GM19099 (cell line): ENCODE measurements at regions not wholly inside any gene's neighbourhood (a gene's known extent, or its start where the extent isn't known, plus 50 kb on each side); places are given as distances from the start of the nearest gene placed in this dataset.

Experiments
- POLR2A ChIP-seq: IDR thresholded peaks from 3 replicates; pipeline ENCODE4 v1.6.1; 2011; ENCODE audit warnings: low read depth; ENCODE audit not compliant: insufficient read length; ENCODE audit errors: extremely low read depth

DNA sequence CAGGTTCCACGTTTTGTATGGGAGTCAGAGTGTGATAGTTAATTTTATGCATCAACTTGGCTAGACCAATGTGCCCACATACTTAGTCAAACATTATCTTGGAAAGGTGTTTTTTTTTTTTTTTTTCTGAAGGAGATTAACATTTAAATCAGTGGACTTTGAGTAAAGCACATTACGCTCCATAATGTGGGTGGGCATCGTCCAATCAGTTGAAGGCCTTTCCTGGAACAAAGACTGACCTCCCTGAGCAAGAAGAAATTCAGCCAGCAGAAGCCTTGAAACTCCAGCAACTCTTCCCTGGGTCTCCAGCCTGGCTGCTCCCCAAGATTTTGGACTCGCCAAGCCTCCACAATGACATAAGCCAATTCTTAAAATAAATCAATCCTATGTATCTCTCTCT lies 711.4 kb downstream of the MTRR start:
- no peak for TF ChIP-seq POLR2A

GRCh38 chr5:8581047-8581446 lies 712.1 kb downstream of the MTRR start:
- no peak for TF ChIP-seq POLR2A

GRCh38 chr5:8585230-8586018 lies 716.5 kb downstream of the MTRR start:
- no peak for TF ChIP-seq POLR2A

- TF ChIP-seq POLR2A: no peak
These were observed 722.0 kb downstream of the MTRR start for GRCh38 chr5:8590959-8591358.

DNA sequence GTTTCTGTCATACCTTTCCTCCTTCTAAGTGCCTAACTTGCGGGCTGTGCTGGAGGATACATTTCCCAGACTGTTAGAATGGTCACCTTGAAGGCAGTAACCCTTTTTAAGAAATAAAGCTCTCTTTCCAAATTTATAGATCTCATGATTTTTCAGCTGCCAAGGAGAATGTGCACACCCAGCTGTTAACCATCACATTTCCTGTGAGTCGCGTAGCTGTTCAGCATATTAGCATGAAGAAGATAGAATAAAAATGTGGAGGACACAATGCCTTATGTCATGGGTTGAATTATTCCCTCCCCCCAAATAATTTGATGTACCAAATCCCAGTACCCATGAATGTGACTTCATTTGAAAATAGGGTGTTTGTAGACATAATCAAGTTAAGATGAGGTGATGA lies 729.4 kb downstream of the MTRR start:
- TF ChIP-seq POLR2A: no peak

GRCh38 chr5:8598996-8599395 lies 730.0 kb downstream of the MTRR start:
- TF ChIP-seq POLR2A: no peak

DNA sequence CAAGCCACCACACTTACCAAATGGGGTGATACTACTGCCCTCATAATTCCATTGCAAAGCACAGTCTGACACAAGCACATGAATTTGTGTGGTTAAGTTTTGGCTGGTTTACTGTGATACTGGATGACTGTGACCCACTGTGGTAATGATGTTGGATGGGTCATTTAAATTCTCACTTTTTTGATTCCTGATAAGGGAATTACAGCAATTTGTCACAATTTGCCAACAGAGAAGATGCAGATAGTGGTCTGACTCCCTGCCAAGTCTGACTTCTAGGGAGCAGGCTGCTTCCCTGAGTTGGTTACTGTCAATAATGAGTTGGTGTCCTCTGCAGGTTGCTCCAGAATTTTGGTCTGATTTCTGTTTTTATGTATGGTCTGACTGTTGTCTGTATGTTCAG lies 731.9 kb downstream of the MTRR start:
- no peak for TF ChIP-seq POLR2A

DNA sequence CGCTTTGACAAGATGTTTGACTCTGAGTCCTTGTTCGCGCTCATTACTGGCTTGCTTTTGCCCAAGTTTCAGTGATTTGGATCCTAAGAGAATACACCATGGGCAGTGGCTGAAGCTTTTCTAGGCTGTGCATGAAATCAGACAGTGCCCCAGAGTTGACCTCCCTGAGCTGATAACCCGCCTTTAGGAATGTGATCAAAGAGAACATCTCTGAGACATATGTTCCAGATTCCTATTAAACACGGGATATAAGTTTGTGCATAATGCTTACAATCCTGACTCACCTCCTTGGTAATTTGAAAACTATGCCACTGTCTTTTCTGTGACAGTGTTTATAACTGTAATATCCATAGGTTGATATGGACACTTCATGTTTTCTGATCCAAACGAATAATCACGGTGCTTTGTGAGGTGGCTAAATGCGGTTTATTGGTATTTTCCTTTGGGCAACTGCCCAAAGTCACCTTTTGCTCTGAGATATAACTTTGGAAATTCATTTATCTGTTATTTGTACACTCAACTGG lies 732.9 kb downstream of the MTRR start:
- no peak for TF ChIP-seq POLR2A

- no peak for TF ChIP-seq POLR2A
These were observed 737.3 kb downstream of the MTRR start for GRCh38 chr5:8606231-8606630.

GRCh38 chr5:8611067-8611466 lies 742.1 kb downstream of the MTRR start:
- TF ChIP-seq POLR2A: no peak

DNA sequence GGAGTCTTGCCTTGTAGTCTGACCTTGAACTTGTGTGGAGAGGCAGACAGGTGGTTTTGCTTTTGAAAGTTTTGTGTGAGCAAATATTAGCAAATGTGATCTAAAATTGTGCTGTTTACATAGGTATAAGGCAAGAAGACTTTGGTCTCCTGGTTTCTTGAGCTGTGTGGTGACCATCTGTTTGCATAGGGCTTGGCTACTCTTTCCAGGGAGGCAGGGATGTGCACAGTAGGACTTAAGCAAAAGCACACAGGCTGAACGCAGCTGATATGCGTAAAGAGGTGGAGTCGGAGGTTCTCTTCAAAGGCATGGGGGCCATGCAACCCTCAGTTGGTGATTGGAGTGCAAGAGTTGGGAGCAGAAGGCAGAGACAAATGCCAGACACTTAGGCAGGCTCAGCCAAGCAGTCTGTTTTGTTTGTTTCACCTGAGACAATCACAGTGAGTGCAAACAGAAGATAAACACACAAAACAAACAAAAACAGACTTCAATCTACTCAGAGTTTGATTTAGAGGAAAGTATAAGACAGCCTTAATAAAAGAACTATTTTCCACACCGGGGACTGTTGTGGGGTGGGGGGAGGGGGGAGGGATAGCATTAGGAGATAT lies 744.2 kb downstream of the MTRR start:
- no peak for TF ChIP-seq POLR2A

DNA sequence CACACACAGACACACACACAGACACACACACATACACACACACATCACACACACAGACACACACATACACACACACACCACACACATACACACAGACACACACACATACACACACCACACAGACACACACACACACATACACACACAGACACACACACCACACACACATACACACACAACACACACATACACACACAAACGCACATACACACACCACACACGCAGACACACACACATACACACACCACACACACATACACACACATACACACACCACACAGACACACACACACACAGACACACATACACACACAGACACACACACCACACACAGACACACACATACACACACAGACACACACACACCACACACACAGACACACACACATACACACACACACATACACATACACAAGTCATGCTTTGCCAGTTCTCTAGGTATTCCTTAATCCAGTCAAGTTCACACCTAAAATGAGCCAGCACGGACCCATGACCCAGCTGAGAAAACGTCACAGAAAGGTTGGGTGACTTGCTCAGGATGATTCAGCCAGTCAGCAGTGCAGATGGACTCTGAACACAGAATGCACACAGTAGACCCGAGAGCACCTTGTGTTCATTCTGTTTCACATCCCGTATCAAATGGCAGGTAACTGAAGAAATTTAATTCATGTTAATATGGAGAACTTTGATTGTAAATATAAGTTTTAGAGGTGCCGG lies 746.4 kb downstream of the MTRR start:
- no peak for TF ChIP-seq POLR2A

DNA sequence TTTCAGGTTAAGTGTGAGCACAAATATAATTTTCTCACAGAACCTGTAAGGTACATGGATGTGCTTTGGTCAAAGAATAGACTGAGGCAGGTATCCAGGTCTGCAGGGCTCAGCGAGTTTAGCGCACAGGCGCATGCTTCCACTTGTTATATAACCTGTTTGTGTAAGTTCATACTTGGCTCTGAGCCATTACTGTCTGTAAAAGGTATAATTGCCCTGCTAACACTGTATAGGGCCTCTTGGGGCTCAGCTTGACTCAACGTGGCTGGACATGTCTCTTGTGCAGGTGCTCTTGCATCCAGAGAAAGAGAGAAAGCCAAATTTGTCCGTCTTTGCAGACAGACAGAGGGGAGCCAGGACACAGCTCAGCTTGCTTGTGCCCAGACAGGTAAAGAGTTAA lies 759.6 kb downstream of the MTRR start:
- no peak for TF ChIP-seq POLR2A

DNA sequence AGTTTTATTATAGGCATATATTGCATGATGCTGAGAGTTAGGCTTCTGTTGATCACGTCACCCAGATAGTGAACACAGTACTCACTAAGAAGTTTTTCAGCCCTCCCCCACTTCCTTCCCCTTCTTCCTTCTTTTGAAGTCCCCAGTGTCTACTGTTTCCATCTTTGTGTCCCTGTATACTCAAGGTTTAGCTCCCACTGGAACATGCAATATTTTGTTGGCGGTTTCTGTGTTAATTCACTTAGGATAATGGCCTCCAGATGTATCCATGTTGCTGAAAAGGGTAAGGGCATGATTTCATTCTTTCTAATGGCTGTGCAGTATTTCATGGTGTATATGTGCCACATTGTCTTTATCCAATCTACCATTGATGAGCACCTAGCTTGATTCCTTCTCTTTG lies 764.3 kb downstream of the MTRR start:
- TF ChIP-seq POLR2A: no peak

DNA sequence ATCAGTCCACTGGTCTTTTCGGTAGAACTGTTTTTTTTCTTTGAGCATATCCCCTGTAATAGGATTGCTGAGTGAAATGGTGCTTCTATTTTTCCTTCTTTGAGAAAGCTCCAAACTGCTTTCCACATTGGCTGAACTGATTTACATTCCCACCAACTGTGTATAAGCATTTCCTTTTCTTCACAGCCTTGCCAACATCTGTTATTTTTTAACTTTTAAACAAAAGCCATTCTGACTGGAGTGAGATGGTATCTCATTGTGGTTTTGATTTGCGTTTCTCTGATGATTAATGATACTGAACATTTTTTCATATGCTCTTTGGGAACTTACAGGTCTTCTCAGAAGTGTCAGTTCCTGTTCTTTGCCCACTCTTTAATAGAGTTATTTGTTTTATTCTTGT lies 764.7 kb downstream of the MTRR start:
- no peak for TF ChIP-seq POLR2A

- no peak for TF ChIP-seq POLR2A
These were observed 765.3 kb downstream of the MTRR start for GRCh38 chr5:8634219-8634618.

GRCh38 chr5:8641786-8642505 lies 773.0 kb downstream of the MTRR start:
- no peak for TF ChIP-seq POLR2A
